Sigmoid colon (tissue), 3 donors: ENCODE measurements at regions not wholly inside any gene's neighbourhood (a gene's known extent, or its start where the extent isn't known, plus 50 kb on each side); places are given as distances from the start of the nearest gene placed in this dataset.

Experiments
- CTCF ChIP-seq, 4 experiments: fragments of 450-650 bp in 3 of 4; fragments of 200-600 bp in 1 of 4; IDR thresholded peaks; one replicate each; pipeline ENCODE4 v1.5.1; 2016 to 2019; ENCODE audit warnings: antibody characterized with exemption in 4 of 4, mild to moderate bottlenecking in 3 of 4, moderate library complexity in 2 of 4
- POLR2A ChIP-seq, 2 donors: fragments of 450-650 bp; IDR thresholded peaks; one replicate each; pipeline ENCODE4 v1.6.1; 2016; ENCODE audit warnings: antibody characterized with exemption in 2 of 2, mild to moderate bottlenecking in 2 of 2, moderate library complexity in 2 of 2

- no peak for TF ChIP-seq CTCF (IDR thresholded peaks at IDR 0.05)
- no peak for TF ChIP-seq POLR2A (IDR thresholded peaks at IDR 0.05)
Measured at GRCh38 chr11:13861411-13861810, 101.1 kb upstream of the SPON1 start.
